Superior temporal gyrus (tissue), 1 donor: ENCODE measurements at regions not wholly inside any gene's neighbourhood (a gene's known extent, or its start where the extent isn't known, plus 50 kb on each side); places are given as distances from the start of the nearest gene placed in this dataset.
A peak's percentile ranks its signal among the peaks of the same experiment; 100 is the strongest.
"Not testable (repeated sequence)": the region's sequence is repeated elsewhere in the genome, so short reads cannot be mapped to it uniquely, and the experiment has no call there.

Source experiments
- DNase-seq: peaks from one replicate; pipeline ENCODE4 v3.0.0-alpha.2; 2016; ENCODE audit errors: extremely low spot score

DNA sequence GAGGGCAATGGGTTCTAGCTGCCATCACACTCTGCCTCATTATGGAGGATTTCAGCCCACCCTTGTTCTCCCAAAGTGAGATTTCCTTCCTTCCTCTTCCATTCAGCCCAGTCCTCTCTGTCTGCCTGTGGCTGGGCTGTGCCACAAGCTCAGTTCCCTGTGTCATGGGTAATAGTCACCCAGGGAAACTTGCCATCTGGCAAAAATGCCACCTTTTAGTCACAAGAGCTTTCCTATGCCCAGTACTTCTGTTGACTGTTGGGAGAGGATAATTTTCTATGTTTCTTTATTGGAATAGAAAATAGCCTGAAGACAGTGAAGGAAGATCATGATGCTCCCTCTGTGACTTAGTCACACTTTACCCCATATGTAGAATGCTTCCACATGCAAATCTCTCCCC is 71.4 kb downstream of the TLR4 start:
- DNase-seq = no peak

DNA sequence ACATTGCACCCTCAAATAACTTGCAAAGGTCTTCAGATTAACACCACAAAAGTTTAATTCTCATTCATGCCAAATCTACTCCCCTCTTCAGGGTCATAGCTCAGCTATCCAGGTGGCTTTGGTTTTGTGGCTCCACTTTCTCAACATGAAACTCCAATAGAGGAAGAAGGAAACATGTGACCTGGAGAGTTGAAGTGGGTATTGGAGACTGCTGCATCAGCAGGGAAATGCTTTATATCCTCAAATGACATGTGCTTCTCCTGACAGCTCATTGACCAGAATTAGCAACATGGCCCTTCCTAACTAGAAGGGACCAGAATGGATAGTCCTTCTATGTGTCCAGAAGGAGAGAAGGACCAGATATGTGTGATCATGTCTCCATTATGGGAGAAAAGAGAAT is 73.6 kb downstream of the TLR4 start:
- peak; percentile 41 for DNase-seq

DNA sequence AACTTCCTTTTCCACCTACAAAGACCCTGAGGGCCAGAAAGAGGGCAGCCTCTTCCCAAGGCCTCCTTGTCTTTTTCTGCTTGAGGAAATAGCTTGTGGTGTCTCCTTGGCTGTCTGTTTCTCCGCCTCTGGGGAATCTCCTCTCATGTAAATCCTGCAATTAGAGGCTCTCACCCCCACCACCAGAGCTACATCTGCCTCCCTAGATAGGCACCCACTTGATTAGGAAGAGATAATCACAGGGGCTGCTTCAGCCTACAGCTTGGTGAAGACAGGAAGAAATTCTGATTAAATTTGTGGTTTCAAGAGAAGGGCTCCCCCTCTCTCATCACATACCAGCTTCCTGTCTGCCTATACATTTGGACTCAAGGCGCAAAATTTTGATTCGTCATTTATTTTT is 75.6 kb downstream of the TLR4 start:
- DNase-seq = no peak

DNA sequence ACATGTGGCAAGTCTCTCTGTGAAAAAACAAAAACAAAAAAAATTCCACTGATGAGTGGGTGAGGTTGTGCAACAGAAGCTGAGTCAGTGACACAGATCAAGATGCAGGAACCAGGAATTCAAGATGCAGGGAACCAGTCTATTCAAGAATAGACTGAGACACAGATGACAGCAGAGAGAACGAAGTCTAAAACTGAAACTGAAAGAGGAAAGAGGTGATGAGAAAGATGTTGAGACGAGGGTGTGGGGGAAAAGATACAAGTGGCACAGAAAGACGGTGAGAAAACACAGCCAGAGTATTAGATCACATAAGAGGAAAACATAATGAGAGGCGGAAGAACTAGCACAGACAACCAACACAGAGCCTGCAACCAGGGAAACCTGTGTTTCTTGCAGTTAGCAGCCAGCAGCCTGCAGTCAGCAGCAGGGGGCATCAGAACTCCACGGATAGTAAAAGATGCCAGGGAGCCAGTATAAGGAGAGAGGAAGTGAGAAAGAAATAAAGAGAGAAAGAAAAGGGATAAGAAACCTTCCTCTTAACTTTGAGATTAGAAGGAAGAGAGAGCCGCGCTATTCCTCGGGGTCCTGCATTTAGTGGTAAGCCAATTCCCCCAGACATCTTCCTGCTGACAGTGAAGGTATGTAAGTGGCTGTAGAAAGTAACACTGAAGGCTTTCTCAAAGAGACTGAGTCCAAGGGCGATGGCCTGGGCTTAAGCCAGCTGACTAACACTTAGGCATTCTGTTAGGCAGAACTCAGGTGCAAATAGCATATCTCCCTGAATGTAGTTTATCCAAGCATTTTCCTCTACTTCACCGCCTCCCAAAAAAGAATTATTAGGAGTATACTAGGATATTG is 79.0 kb downstream of the TLR4 start:
- peak; percentile 92 for DNase-seq

DNA sequence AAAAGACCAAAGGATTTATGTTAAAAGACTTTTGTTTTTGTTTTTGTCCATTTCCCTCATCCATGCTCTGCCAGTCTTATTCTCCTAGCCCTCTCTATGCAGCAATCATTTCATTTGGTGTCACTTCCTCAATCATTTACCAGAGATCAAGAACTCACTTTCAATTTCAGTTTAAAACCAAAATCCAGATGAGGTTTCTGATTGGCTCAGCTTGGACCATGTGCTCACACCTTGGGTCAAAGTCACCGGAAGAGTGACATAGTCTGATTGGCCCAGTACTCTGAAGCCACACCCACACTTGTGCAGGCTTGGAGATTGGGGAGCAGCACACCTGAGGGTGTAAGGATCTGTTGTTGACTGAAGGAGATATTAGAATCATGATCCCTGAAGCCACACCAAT is 79.6 kb downstream of the TLR4 start:
- DNase-seq = peak; percentile 27

DNA sequence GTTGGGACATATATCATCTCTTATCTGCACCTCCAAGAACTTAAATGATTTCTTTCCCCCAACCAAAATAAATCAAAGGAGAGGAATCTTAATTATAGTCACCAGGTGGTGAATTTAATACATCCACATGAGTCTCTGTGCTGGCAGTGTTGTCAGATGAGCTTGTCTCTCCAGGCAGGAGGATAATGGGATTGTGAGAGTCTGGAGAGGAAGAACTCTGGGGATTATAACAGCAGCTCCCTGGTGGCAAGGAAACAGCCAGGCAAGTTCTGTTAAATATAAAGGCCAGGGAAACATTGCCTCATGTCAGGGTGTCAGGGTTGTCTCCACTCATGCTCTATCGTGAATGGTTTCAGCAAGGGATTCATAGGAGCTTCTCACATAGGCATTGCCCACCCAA is 80.8 kb downstream of the TLR4 start:
- no peak for DNase-seq

DNA sequence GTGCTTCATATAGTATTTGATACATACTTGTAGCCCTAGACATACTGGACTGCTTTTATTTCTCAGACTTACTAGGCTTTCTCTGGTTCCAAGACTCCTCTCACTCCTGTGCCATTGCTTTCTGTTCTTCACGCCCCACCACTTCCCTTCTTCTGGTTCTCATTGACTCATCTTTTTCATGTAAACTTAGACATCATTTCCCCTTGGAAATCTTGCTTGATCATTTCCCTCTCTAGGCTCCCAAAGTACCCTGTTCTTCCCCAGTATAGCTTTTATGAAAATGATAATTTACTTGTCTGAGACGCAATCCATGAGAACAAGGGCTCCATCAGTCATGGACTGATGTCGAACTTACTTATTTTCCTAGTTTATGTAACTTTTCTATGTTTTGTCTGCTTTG is 83.5 kb downstream of the TLR4 start:
- DNase-seq = no peak

DNA sequence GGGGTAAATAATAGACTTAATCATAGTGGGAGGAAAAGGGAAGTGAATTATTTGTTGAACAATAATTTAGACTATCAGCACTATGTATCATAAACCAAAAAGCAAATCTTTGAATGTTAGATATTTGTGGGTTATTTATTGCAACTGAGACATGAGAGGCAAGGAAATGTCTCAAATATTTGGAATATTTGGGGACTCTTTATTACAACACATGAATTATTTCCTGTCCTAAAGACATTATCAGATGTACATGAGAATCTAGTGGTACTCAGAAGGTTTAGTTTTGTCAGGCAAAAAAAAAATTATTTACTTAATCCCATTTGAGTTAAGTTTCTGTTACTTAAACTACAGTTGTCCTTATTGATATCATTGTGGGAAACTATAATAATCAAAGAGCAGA is 91.1 kb downstream of the TLR4 start:
- DNase-seq = no peak

DNA sequence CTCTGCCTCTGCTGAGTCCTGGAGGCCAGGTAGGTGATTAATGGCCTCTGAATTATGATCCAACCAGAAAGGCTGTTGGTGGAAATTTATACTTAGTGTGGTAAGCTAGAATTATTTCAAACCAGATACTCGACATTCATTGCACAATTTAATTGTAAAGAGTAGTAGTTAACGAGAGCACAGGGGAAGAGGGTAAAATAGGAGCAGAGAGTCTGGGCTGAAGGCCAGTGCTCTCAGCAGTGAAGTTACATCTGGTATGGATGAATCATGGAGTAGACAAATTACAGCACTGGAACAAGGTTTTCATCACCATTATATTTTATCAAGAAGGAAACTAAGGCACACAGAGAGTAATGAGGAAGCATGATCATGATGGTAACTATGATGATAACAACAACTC is 92.5 kb downstream of the TLR4 start:
- no peak for DNase-seq

DNA sequence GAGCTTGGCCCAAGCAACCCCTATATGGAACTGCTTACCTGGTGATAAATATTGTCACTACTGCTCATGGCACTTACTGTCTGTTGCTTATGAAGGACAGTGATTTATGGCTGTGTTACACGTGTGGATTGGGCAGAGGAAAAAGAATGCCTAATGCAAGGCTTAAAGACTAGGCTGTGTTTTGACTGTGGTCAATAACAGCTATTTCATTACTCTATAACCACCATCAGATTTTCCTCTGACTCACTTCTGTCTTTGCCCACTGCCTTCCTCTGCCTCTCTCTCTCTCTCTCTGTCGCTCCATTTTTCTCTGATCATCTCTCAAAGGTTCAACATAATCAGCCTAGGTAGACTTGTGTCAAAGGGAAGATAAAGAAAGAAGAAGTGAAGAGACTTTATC is 96.2 kb downstream of the TLR4 start:
- DNase-seq = no peak

DNA sequence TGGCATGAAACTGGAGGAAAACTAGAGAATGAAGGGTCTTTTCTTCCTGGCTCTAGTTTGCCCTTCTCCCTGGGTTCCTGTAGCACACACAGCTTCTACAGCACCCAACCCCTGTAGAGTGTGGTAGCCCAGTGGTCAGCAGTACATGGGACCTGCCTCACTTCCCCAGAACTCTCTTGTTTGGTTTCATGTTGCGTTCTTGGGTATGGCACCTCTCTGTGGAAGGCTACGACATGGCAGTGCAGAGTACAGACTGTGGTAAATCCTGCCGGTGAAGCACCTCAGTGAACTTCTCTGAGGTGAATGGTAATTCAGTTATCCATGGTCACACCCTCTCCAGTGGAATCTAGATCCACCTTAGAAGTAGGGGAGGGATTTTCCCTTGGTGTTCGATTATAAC is 105.5 kb downstream of the TLR4 start:
- DNase-seq = no peak

DNA sequence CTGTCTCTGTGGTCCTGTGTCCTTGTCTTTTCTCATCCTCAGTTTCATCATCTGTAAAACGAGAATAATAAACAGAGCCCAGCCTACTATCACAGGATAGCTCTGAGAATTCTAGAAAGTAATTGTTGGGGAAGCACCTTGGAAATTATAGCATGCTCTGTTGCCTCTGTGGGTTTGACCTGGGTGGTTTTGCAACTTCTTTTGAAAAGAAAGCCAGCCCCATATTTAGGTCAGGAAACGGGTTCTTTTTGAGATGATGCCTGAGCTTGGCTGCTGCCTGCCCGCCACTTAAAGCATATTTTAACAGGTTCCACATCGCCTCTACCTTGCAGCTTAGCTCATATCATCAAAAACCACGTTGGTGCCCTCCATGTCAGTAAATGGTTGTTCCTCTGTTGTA is 111.1 kb downstream of the TLR4 start:
- no peak for DNase-seq

DNA sequence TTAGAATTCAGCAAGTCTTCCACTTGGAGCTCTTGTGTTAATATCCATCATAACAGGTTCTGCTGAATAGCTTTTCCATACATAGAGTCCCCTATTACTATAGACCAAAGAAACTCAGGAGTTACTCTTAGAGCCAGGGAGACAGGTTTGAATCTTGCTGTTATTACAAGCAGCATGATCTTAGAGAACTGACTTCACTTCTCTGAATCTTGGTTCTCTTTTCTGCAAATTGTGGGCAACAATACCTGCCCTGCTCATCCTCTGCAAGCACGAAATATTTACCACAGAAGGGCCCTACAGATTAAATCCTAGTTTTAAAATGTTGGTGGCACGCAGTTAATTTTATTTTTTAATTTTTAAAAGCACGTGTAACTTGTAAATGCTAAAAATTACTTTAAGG is 111.7 kb downstream of the TLR4 start:
- DNase-seq = no peak

DNA sequence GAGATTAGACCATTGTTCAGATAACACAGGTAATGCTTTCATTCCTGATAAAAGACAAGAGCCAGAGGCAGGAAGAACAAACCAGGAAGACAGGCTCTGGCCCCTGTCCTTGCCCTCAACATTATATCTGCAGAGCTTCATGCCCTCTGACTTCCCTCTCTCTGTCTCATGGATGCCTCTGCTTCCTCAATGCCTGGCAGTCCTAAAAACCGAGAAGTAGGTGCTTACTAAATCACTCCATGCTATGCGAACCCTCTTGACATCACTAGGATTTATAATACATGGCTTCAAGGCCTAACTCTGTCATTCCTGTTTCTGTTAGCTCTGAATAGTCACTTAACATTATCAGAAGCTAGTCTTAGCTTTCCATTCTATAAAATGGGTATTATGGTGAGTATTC is 117.8 kb downstream of the TLR4 start:
- no peak for DNase-seq

DNA sequence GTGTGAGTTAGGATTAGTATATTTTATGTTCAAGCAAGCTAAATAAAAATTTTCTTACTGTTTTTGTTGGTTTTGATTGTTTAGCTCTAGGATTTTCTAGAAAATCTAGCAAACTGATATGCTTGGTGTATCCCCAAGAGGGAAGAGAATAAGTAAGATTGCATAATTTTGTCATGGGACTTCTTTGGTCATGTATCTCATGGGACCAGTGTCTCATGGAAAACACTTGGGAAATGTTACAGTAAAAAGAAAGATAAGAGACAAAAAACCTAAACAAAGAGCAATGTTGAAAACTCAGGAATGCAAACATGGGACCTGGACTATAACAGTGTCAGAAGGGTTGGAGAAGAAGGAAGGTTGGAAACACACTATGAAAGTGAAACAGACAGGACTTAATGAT is 119.4 kb downstream of the TLR4 start:
- no peak for DNase-seq

DNA sequence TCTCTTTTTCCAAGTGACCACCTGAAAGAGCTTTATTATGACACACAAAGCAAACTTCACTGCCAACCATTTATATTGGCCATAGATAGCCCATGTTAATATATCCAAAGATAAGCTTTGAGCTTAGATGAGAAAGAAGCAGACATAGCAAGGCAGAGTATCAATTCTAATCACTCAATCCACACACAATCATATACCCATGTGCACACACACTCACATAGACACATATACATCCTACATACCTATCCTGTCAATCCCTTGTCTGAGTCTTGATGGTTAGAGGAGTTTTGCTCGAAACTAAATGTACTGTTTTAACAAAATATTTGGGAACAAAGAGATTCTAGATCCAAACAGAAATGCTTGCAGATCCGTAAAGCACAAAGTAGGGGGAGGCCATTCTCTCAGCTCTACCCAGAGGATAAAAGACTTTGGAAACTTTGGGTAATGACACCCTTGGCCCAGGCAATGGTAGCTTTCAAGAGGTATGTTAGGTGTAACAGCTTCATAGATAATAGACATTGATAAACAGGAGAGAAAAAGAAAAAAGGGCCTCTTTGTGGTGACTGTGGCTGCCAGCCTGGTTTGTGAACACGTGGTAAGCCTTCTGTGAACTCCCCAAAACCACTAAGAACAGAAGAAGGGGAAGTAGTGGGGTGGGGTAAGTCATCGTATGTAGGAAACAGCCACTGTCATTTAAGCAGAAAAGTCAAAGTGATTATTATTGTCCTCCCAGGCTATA is 121.6 kb downstream of the TLR4 start:
- no peak for DNase-seq

DNA sequence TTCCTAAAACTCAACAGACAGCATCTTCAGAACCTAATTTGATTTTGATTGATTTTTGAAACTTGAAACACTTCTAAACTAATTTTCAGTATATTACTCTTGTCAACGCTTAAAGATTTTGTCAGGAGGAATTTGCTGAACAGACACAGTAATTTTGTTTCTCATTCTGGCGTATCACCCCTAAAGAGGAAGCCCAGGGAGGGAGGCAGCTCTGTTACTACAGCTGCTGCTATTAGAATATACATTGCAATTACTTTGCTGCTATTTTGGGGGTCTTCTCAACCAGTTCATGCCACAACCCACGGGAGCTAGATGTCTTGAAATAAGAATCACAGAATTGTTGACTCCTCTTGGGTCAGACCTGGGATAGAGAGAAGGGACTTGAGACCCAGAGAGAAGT is 122.6 kb downstream of the TLR4 start:
- no peak for DNase-seq

DNA sequence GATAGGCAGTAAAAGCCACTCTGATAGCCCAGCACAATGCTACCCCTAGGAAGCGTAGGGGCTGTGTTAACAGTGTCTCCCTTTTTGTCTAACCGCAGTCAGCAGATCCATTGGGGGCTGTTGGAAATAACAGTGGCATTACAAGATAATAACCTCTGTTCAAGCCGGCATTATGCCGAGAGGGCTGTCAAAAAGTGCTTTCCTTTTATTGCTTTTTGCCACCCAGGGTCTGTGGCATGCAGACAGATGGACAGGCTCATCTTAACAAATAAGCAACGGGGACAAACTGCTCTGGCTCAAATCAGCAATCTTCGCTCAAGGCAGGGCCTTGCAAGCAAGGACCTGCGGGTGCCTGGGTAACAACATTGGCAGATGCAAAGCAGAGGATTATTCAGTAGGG is 123.3 kb downstream of the TLR4 start:
- no peak for DNase-seq

DNA sequence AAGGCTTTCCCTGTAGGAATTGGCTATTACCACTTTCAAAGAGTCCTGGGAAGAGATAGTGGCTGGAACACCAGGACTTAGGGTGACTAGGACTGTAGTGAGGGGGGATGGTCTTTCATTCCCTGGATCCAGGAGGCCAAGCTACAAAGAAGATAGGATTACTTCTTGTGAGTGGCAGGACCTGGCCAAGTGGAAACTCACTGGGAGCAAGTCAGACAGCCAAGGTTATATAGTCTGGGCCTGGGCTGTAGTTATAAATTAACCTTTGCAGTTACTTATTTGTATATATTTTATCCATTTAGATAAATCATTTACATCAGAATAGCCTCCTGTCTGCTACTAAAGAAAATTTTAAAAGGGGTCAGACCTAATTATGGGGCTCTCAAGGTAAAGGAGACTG is 124.3 kb downstream of the TLR4 start:
- no peak for DNase-seq

DNA sequence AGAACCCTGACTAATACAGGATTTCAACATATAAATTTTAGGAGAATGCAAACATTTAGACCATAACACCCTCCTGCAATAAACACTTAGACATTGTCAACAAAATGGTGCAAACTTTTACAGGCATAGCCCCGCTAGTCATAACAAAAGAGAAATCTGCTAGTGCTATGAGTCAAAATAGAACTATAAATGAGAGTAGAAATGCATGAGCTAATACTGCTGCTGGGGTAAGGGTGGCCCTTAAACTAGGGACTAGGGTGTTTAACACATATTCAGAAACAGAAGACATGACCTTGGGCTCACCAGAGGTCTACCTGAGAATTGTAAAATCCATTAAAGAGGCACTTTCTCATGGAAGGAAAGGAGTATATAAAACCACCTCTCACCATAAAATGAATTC is 131.6 kb downstream of the TLR4 start:
- no peak for DNase-seq

DNA sequence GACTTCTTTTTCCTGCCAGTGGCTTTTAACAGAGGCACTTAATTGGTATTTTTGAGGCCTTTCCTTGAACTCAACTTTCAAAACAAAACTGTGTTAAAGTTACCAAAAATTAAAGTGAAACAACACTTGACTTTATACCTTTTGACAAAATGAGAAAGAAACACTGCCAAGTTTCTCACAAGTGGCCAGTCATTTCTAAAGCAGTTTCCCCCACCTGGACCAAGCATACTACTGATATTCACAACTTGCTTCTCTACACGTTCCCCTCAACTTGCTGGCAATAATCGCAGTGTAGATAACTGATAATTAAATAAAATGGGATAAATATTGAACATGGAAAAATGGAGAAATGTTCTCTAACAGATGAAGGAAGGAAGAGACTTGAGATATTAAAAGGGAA is 135.7 kb downstream of the TLR4 start:
- DNase-seq = no peak

DNA sequence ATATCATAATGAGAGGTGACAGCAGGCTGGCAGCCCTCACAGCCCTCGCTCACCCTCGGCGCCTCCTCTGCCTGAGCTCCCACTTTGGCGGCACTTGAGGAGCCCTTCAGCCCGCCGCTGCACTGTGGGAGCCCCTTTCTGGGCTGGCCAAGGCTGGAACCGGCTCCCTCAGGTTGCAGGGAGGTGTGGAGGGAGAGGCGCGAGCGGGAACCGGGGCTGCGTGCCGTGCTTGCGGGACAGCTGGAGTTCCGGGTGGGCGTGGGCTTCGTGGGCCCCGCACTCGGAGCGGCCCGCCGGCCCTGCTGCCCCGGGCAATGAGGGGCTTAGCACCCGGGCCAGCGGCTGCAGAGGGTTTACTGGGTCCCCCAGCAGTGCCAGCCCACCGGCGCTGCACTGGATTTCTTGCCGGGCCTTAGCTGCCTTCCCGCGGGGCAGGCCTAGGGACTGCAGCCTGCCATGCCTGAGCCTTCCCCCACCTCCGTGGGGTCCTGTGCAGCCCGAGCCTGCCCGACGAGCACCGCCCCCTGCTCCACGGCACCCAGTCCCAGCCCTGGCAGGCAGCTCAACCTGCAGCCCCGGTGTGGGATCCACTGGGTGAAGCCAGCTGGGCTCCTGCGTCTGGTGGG is 147.7 kb downstream of the TLR4 start:
- not testable (repeated sequence) for DNase-seq

DNA sequence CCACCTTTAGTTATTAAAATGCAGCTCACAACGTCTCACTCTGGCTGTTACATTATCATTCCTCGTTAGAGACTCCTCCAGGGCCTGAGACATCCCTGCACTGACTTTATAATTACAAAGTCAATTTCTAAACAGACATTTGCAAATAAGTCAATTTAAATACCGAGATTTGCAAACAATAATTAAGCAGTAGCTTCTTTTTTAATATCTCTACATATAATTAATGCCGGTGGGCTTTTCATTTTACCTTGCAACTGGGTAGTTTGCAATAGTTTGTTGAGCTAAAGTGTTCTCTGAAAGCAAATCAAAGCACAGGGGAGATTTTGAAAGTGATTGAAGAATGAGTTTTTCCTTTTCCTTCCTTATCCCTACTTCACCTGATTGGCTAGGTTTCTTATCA is 154.4 kb downstream of the TLR4 start:
- DNase-seq = no peak
